CD4-positive, alpha-beta T cell (primary cell): ENCODE measurements at regions not wholly inside any gene's neighbourhood (a gene's known extent, or its start where the extent isn't known, plus 50 kb on each side); places are given as distances from the start of the nearest gene placed in this dataset.
"Not testable (repeated sequence)": the region's sequence is repeated elsewhere in the genome, so short reads cannot be mapped to it uniquely, and the experiment has no call there.

Experiments used
- ATAC-seq: fragments of 200-7000 bp; cut with Tn5 transposase; one replicate; pipeline ENCODE4 v1.10.0; 2022; ENCODE audit warnings: mild to moderate bottlenecking; ENCODE audit not compliant: poor library complexity
- CTCF ChIA-PET: fragments of 350-600 bp; sonication (Branson Sonifier 250); formaldehyde crosslinking; loops from one replicate; lab custom pipeline; 2021; ENCODE audit warnings: antibody characterized with exemption, inconsistent platforms; lab: Charles Lee
- POLR2A ChIA-PET: fragments of 350-600 bp; sonication (Branson Sonifier 250); formaldehyde crosslinking; loops from one replicate; lab custom pipeline; 2021; ENCODE audit warnings: antibody characterized with exemption, inconsistent platforms; lab: Charles Lee
- DNase-seq, 14 experiments: peaks; one replicate each; pipeline ENCODE4 v3.0.0-alpha.2; 2013 to 2020; ENCODE audit warnings: mixed read lengths in 2 of 14
- H3K27ac ChIP-seq, 2 donors: one replicate each; pipeline versions ENCODE4 v1.5.1 to v1.7.0; 2013; ENCODE audit warnings: low read length in 2 of 2, low read depth in 1 of 2, mild to moderate bottlenecking in 1 of 2
- H3K27me3 ChIP-seq, 2 experiments: 1 replicate in 1 of 2; 2 replicates in 1 of 2; pipeline versions ENCODE4 v1.6.1 to v1.7.0; 2013; ENCODE audit warnings: low read length in 2 of 2, control low read depth in 1 of 2, mild to moderate bottlenecking in 1 of 2, moderate library complexity in 1 of 2; ENCODE audit not compliant: insufficient read depth in 2 of 2, control insufficient read depth in 1 of 2
- H3K36me3 ChIP-seq: one replicate; pipeline ENCODE4 v1.6.1; 2013; ENCODE audit warnings: low read length, control low read depth; ENCODE audit not compliant: insufficient read depth
- H3K4me1 ChIP-seq: one replicate; pipeline ENCODE4 v1.6.1; 2013; ENCODE audit warnings: low read length, control low read depth; ENCODE audit not compliant: insufficient read depth
- H3K4me3 ChIP-seq: one replicate; pipeline ENCODE4 v1.5.1; 2013; ENCODE audit warnings: mild to moderate bottlenecking, low read length, moderate library complexity
- H3K9me3 ChIP-seq, 2 experiments: 1 replicate in 1 of 2; 2 replicates in 1 of 2; pipeline versions ENCODE4 v1.6.1 to v1.7.0; 2013; ENCODE audit warnings: low read length in 2 of 2, mild to moderate bottlenecking in 2 of 2, control low read depth in 1 of 2, moderate library complexity in 1 of 2; ENCODE audit not compliant: control insufficient read depth in 1 of 2, insufficient read depth in 1 of 2
- H3K27ac Mint-ChIP-seq: one replicate; pipeline ENCODE4 v1.8.0; 2020; ENCODE audit warnings: mixed read lengths
- H3K27me3 Mint-ChIP-seq: one replicate; pipeline ENCODE4 v1.8.0; 2021; ENCODE audit warnings: mixed read lengths
- H3K36me3 Mint-ChIP-seq: one replicate; pipeline ENCODE4 v1.8.0; 2021; ENCODE audit warnings: low read depth, mixed read lengths
- H3K4me1 Mint-ChIP-seq: one replicate; pipeline ENCODE4 v1.8.0; 2021; ENCODE audit warnings: low read depth, mixed read lengths
- H3K4me3 Mint-ChIP-seq: one replicate; pipeline ENCODE4 v1.8.0; 2020; ENCODE audit warnings: mild to moderate bottlenecking, mixed read lengths
- H3K9me3 Mint-ChIP-seq: one replicate; pipeline ENCODE4 v1.8.0; 2020; ENCODE audit warnings: mixed read lengths
- intact Hi-C, 2 experiments: fragments of 100-400 bp; cut with DNase I in 1 of 2; cut with micrococcal nuclease in 1 of 2; formaldehyde crosslinking; loops; one replicate each; pipeline versions ENCODE4 v1.15.1 to v1.9.0; 2023 to 2025; cut with DNase I, micrococcal nuclease
- TF ChIP-seq, protein P1 (sequence below): fragments of 200-600 bp; IDR thresholded peaks from one replicate; pipeline ENCODE4 v1.8.0; 2022; ENCODE audit warnings: antibody characterized with exemption, mild to moderate bottlenecking

DNA sequence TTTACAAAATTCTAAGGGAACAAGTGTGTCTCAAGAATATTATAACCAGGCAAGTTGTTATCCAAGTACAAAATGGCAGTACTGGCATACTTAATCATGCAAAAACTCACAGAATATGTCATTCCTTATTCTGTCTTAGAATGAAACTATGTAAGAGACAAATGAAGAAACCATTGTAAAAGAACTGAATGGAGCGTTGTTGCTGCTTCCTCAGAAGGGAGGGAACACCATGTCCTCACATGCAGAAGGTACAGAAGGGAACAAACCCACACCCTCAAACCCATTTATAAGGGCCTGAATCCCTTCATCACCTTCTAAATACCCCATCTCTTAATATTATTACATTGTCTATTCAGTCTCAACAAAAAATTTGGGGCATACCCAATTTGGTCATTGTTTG lies 960.0 kb downstream of the LTN1 start:
- H3K27me3 Mint-ChIP-seq, POLR2A ChIA-PET: not testable (repeated sequence)
- H3K9me3 ChIP-seq, result peaks cover 4 to 11% of the 10 kb centered on the region in 2 experiments

DNA sequence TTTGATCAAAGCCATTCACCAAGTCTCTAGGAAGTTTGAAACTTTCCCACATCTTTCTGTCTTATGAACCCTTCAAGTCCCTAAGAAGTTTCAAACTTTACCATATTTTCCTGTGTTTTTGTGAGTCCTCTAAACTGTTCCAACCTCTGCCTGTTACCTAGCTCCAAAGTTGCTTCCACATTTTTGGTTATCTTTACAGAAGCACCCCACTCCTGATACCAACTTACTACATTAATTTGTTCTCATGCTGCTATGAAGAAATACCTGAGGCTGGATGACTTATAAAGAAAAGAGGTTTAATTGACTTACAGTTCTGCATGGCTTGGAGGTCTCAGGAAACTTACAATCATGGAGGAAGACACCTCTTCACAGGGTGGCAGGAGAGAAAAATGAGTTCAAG lies 961.6 kb downstream of the LTN1 start:
- H3K27me3 ChIP-seq, CTCF ChIA-PET, H3K27ac ChIP-seq, H3K4me3 Mint-ChIP-seq, H3K27ac Mint-ChIP-seq, H3K4me1 Mint-ChIP-seq, intact Hi-C loops, H3K36me3 Mint-ChIP-seq, DNase-seq, H3K27me3 Mint-ChIP-seq, H3K4me1 ChIP-seq, ATAC-seq, H3K36me3 ChIP-seq, H3K4me3 ChIP-seq, POLR2A ChIA-PET: not testable (repeated sequence)
- peaks cover 17% of the 10 kb centered on the region for H3K9me3 Mint-ChIP-seq
- peaks cover 4 to 11% of the 10 kb centered on the region in 2 experiments for H3K9me3 ChIP-seq

More for the DNA sequence above, 960.0 kb downstream of the LTN1 start:
- H3K27me3 ChIP-seq, H3K4me3 ChIP-seq, DNase-seq, H3K4me1 ChIP-seq, intact Hi-C loops, H3K27ac Mint-ChIP-seq, H3K4me3 Mint-ChIP-seq, H3K36me3 Mint-ChIP-seq, H3K4me1 Mint-ChIP-seq, ATAC-seq, CTCF ChIA-PET, H3K27ac ChIP-seq, H3K36me3 ChIP-seq: not testable (repeated sequence)
- H3K9me3 Mint-ChIP-seq, result peaks cover 17% of the 10 kb centered on the region

DNA sequence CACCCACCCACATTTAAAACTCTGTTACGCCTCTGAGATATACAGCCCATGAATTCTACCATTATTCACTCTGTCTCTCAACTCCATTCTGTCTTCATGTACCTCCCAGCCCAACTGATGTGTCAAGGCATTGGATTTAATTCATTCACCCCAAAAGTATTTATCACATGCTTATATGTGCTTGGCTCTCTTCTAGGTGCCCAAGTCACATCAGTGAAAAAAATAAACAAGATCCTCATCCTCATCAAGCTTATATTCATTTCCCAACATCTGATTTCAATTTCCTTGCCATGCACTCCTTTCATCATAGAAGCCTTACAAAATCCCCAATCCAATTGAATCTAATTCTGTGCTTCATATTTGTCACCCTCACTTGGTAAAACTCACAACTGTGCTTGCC lies 967.6 kb downstream of the LTN1 start:
- POLR2A ChIA-PET, result no interaction called here
- no peak overlapping the region for H3K27ac ChIP-seq
- no peak overlapping the region for H3K4me3 Mint-ChIP-seq
- TF ChIP-seq, protein P1, sequence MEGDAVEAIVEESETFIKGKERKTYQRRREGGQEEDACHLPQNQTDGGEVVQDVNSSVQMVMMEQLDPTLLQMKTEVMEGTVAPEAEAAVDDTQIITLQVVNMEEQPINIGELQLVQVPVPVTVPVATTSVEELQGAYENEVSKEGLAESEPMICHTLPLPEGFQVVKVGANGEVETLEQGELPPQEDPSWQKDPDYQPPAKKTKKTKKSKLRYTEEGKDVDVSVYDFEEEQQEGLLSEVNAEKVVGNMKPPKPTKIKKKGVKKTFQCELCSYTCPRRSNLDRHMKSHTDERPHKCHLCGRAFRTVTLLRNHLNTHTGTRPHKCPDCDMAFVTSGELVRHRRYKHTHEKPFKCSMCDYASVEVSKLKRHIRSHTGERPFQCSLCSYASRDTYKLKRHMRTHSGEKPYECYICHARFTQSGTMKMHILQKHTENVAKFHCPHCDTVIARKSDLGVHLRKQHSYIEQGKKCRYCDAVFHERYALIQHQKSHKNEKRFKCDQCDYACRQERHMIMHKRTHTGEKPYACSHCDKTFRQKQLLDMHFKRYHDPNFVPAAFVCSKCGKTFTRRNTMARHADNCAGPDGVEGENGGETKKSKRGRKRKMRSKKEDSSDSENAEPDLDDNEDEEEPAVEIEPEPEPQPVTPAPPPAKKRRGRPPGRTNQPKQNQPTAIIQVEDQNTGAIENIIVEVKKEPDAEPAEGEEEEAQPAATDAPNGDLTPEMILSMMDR, result no peak
- no peaks in the 10 kb centered on the region for H3K36me3 Mint-ChIP-seq
- CTCF ChIA-PET, result no interaction called here
- intact Hi-C loops, result no loop called here
- no peaks in the 10 kb centered on the region for H3K27me3 ChIP-seq
- H3K27ac Mint-ChIP-seq, result no peak overlapping the region
- no peak overlapping the region for H3K4me3 ChIP-seq
- no peaks in the 10 kb centered on the region for H3K36me3 ChIP-seq
- DNase-seq (no peak), ATAC-seq (no peak)
- no peaks in the 10 kb centered on the region for H3K4me1 Mint-ChIP-seq
- H3K9me3 Mint-ChIP-seq, result peaks cover 3% of the 10 kb centered on the region
- no peaks in the 10 kb centered on the region for H3K4me1 ChIP-seq
- no peaks in the 10 kb centered on the region for H3K27me3 Mint-ChIP-seq
- peaks cover 3 to 4% of the 10 kb centered on the region in 2 experiments for H3K9me3 ChIP-seq

DNA sequence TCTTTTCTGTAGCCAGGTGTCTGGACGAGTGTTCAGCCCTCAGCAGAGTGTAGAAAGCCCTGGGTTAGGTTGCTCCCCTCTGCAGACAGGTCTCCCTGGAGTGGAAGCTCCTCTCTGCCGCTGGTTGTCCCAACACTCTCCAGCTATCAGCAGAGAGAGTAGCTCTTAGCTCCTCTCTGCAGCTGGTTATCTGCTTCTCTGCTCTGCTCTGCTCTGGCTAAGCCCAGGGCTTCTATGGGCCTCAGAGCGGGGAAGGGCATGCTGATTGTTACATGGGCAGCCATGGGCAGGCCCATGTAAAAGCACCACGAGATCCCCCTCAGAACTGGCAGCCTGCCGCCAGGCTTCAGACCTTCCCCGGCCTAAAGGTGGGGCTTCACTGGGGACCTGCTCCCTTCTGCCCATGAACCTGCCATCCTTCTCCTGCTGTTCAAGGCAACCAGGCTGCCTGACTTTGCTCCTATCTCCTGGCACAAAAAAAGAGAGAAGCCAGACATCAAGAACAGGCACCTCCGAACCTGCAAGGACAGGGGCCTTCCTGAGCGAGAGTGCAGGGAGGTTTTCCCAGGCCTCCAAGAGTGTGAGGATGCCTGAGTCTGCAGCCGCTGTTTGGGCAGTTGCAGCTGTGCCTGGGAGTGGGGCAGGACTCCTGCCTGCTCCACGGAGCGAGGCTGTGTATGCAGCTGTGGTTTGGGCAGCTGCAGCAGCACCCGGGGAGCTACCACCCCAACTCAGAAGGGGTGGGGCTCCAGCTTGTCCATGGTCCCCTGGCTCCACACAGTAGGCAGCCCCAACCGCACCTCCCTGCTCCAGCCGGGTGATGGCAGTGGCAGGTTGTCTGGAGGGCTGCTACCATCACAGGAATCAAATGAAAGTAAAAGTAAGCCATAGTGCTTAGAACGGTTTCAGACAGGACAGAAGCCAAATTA lies 973.7 kb downstream of the LTN1 start:
- ATAC-seq (no peak), DNase-seq (no peak)
- Histone ChIP-seq H3K36me3 (no peaks in the 10 kb centered on the region), H3K27me3 (no peaks in the 10 kb centered on the region), H3K9me3 (peaks cover 0 to 7% of the 10 kb centered on the region in 2 experiments), H3K27ac (no peak overlapping the region), H3K4me1 (no peaks in the 10 kb centered on the region), H3K4me3 (no peak overlapping the region)
- Mint-ChIP-seq H3K9me3 (peaks cover 2% of the 10 kb centered on the region), H3K4me3 (no peak overlapping the region), H3K27ac (no peak overlapping the region), H3K27me3 (no peaks in the 10 kb centered on the region), H3K4me1 (no peaks in the 10 kb centered on the region), H3K36me3 (no peaks in the 10 kb centered on the region)
- intact Hi-C loops, result no loop called here
- TF ChIP-seq, protein P1, result no peak
- POLR2A ChIA-PET, result no interaction called here
- CTCF ChIA-PET, result no interaction called here
